ENCODE measurements at regions not wholly inside any gene's neighbourhood (a gene's known extent, or its start where the extent isn't known, plus 50 kb on each side); places are given as distances from the start of the nearest gene placed in this dataset.

DNA sequence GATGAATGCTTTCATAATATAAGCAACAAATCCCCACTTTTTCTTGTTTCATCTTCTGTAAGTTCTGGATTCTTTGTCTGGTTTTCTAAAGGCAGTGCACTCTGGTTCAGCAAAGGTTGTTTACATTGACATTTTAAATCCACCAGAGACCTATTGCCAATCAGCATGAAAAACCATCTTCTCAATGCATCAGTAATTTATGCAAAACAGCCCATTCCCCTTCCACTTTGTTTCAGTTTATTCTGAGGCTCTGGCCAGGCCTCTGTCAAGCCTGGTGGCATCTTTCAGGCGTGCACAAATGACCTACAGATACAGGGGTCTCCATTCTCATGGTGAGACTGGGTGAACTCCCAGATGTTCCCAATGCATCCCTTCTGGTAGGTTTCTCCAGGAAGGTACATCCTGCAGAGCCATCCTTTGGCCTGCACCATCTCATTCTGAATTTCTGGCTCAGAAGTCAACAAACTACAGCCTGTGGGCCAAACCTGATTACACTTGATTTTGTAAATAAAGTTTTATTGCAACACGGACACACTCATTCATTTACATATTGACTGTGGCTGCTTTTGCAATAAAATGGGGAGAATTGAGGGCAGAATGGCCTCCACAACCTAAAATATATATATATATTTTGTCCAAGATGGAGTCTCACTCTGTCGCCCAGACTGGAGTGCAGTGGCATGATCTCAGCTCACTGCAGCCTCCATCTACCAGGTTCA is 405.4 kb downstream of the PREX1 start:
- no peak overlapping the region for H3K4me3 ChIP-seq (ENCODE audit: low read depth, low read length)
- no peak for TF ChIP-seq POLR2A (IDR thresholded peaks at IDR 0.05; ENCODE audit: extremely low read depth, insufficient read length)
- TF ChIP-seq, protein P1, sequence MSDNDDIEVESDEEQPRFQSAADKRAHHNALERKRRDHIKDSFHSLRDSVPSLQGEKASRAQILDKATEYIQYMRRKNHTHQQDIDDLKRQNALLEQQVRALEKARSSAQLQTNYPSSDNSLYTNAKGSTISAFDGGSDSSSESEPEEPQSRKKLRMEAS (IDR thresholded peaks at IDR 0.05; ENCODE audit: low read depth, low read length) = no peak
- DNase-seq (ENCODE audit: low read depth) = no peak

DNA sequence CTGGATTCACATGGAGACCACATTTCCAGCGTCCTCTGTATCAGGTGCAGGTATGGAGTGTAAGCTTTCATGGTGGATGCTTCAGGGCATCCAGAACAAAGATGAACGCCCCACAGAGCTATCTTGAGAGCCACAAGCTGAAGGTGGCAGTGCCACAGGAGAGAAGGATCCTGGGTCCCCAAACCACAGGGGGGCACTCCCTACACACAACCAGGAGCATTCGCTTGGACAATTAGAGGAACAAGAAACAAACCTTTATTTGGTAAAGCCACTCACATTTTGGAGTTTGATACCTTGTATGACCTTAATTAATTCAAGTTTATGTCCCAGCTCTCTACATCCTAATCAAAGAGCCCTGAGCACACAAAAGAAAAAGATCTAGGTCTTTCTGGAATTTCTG is 406.3 kb downstream of the PREX1 start:
- H3K4me3 ChIP-seq (ENCODE audit: low read depth, low read length) = no peak overlapping the region
- DNase-seq (ENCODE audit: low read depth) = no peak
- no peak for TF ChIP-seq MYC (IDR thresholded peaks at IDR 0.05; ENCODE audit: low read depth, low read length)
- TF ChIP-seq, protein P2, sequence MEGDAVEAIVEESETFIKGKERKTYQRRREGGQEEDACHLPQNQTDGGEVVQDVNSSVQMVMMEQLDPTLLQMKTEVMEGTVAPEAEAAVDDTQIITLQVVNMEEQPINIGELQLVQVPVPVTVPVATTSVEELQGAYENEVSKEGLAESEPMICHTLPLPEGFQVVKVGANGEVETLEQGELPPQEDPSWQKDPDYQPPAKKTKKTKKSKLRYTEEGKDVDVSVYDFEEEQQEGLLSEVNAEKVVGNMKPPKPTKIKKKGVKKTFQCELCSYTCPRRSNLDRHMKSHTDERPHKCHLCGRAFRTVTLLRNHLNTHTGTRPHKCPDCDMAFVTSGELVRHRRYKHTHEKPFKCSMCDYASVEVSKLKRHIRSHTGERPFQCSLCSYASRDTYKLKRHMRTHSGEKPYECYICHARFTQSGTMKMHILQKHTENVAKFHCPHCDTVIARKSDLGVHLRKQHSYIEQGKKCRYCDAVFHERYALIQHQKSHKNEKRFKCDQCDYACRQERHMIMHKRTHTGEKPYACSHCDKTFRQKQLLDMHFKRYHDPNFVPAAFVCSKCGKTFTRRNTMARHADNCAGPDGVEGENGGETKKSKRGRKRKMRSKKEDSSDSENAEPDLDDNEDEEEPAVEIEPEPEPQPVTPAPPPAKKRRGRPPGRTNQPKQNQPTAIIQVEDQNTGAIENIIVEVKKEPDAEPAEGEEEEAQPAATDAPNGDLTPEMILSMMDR (IDR thresholded peaks at IDR 0.05; ENCODE audit: low read depth, low read length) = peak; percentile 15

DNA sequence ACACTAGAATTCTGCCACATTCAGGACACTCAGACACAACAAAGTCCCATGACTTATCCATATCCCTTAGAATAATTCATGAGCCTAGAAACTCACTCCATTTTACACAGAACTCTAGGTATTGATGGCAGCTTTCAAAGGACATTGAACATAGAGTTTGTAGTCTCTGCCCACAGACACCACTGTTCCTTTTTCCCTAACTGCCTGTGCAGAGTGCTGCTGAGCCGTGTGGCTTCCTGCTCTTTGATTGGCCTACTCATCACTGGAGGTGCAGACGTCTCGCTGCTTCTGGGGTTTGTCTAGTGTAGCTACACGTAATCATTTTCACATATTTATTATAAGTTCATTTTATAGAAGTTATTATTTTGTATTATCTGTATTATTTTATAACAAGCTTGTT is 407.6 kb downstream of the PREX1 start:
- DNase-seq (ENCODE audit: low read depth) = no peak
- TF ChIP-seq, protein P1 (IDR thresholded peaks at IDR 0.05; ENCODE audit: low read depth, low read length) = no peak
- TF ChIP-seq, protein P2 (IDR thresholded peaks at IDR 0.05; ENCODE audit: low read depth, low read length) = no peak
- TF ChIP-seq MYC (IDR thresholded peaks at IDR 0.05; ENCODE audit: low read depth, low read length) (no peak), POLR2A (IDR thresholded peaks at IDR 0.05; ENCODE audit: extremely low read depth, insufficient read length) (no peak)
- no peak overlapping the region for H3K4me3 ChIP-seq (ENCODE audit: low read depth, low read length)

DNA sequence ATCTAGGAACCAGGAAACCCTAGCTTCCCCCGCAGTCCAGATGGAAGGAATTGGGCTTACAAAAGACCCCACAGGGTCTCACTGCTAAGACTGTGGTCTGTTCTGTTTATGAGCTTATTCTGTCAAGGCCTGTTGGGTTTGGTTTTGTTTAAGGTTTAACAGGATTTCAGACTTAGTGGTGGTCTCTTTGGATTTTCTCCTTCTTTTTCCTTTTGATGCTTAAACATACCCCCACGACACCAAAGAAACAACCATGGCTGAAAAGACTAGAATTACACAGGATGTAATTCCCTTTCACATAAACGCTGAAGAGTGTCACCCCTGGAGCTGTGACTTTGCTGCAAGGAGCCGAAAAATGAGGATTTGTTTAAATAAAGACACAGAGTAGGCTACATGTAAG is 408.6 kb downstream of the PREX1 start:
- TF ChIP-seq, protein P1 (IDR thresholded peaks at IDR 0.05; ENCODE audit: low read depth, low read length) = no peak
- TF ChIP-seq, protein P2 (IDR thresholded peaks at IDR 0.05; ENCODE audit: low read depth, low read length) = no peak
- TF ChIP-seq MYC (IDR thresholded peaks at IDR 0.05; ENCODE audit: low read depth, low read length) (no peak), POLR2A (IDR thresholded peaks at IDR 0.05; ENCODE audit: extremely low read depth, insufficient read length) (no peak)
- H3K4me3 ChIP-seq (ENCODE audit: low read depth, low read length) = no peak overlapping the region
- no peak for DNase-seq (ENCODE audit: low read depth)

DNA sequence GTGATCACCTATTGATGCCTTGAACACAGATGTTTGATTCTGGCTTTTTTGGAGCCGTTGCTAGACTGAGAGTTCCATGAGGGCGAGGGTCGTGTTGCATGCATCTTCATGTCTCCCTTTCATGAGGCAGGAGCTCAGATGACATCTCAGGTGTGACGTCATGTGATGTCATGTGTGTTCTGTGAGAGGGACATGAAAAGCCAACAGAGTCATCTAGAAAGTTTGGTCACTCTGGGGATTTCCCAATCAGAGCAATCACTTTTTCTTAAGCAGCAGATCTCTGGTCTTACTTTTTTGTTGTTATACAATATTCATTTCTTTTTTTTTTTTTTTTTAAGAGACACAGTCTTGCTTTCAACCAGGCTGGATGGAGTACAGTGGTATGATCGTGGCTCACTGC is 411.8 kb downstream of the PREX1 start:
- DNase-seq (ENCODE audit: low read depth) = no peak

DNA sequence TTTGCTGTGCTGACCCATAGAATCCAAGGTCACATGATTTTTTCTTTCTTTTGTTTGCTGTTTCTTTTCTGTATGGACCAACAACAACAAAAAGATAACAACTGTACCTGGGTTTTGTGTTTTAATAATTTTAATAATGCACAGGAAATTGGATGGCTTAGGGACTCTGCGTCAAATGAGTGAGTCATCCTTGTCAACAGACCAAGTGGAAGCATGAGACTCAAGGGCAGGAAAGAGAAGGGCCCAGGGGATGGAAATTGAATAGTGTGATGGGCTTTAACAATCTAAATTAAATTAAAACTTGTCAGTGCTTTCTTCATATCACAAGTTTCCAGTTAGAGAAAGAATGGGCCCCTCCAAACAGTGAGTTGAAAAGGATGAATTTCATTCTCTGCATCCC is 413.0 kb downstream of the PREX1 start:
- H3K4me3 ChIP-seq (ENCODE audit: low read depth, low read length) = no peak overlapping the region
- no peak for TF ChIP-seq POLR2A (IDR thresholded peaks at IDR 0.05; ENCODE audit: extremely low read depth, insufficient read length)
- no peak for DNase-seq (ENCODE audit: low read depth)

More for the DNA sequence above, 411.8 kb downstream of the PREX1 start:
- TF ChIP-seq POLR2A (IDR thresholded peaks at IDR 0.05; ENCODE audit: extremely low read depth, insufficient read length) (no peak), MYC (IDR thresholded peaks at IDR 0.05; ENCODE audit: low read depth, low read length) (no peak)
- TF ChIP-seq, protein P1 (IDR thresholded peaks at IDR 0.05; ENCODE audit: low read depth, low read length) = no peak
- TF ChIP-seq, protein P2 (IDR thresholded peaks at IDR 0.05; ENCODE audit: low read depth, low read length) = no peak
- no peak overlapping the region for H3K4me3 ChIP-seq (ENCODE audit: low read depth, low read length)

DNA sequence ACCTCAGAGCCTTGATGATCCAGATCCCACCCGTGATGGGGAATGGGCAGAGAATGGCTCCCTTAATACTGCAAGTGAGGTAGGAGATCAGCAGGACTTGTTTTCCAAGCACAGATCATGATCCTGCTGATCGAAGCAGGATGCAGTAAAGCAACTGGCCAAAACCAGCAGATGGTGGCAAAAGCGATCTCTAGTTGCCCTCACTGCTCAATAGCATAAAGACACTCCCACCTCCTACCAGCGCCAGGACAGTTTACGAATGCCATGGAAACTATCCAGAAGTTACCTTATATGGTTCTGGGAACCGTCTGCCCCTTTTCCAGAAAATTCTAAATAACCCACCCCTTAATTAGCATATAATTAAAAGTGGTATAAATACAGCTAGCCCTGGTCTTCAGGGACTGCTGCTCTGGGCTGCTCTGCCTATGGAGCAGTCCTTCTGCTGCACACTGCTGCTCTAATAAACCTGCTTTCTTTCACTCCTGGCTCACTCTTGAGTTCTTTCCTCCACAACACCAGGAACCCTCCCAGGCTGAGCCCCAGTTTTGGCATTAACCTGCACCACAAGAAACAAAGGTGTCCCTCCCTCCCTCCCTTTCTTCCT is 415.8 kb downstream of the PREX1 start:
- no peak for DNase-seq (ENCODE audit: low read depth)
- H3K4me3 ChIP-seq (ENCODE audit: low read depth, low read length) = no peak overlapping the region
- no peak for TF ChIP-seq POLR2A (IDR thresholded peaks at IDR 0.05; ENCODE audit: extremely low read depth, insufficient read length)
- TF ChIP-seq, protein P2 (IDR thresholded peaks at IDR 0.05; ENCODE audit: low read depth, low read length) = no peak
- no peak for TF ChIP-seq MYC (IDR thresholded peaks at IDR 0.05; ENCODE audit: low read depth, low read length)
- TF ChIP-seq, protein P1 (IDR thresholded peaks at IDR 0.05; ENCODE audit: low read depth, low read length) = no peak
